ENCODE measurements at regions not wholly inside any gene's neighbourhood (a gene's known extent, or its start where the extent isn't known, plus 50 kb on each side); places are given as distances from the start of the nearest gene placed in this dataset.

- TF ChIP-seq EZH2 (IDR thresholded peaks at IDR 0.05) (no peak), CTCF (IDR thresholded peaks at IDR 0.05) (no peak), EZH2phosphoT487 (IDR thresholded peaks at IDR 0.05) (no peak)
Observed at GRCh38 chr3:95002438-95003046, 939.7 kb downstream of the NSUN3 start.

All from neural progenitor cell (in vitro differentiated cells).